SHP77 (cell line): ENCODE measurements at regions not wholly inside any gene's neighbourhood (a gene's known extent, or its start where the extent isn't known, plus 50 kb on each side); places are given as distances from the start of the nearest gene placed in this dataset.
"Not testable (repeated sequence)": the region's sequence is repeated elsewhere in the genome, so short reads cannot be mapped to it uniquely, and the experiment has no call there.

Experiments used
- DNase-seq, 2 experiments: peaks; one replicate each; lab custom pipeline; 2025; lab: John Stamatoyannopoulos, UW

- no peak for DNase-seq
Measured at GRCh38 chr16:75924397-75924796, 198.1 kb upstream of the CPHXL start.

- DNase-seq = no peak
Measured at GRCh38 chr16:75927810-75928209, 201.5 kb upstream of the CPHXL start.

- DNase-seq = no peak
Measured at GRCh38 chr16:75928295-75928694, 202.0 kb upstream of the CPHXL start.

- no peak for DNase-seq
Measured at GRCh38 chr16:75929046-75929445, 202.8 kb upstream of the CPHXL start.

GRCh38 chr16:75931043-75931442, 204.8 kb upstream of the CPHXL start:
- DNase-seq = no peak

- no peak for DNase-seq
Measured at GRCh38 chr16:75931970-75932369, 205.7 kb upstream of the CPHXL start.

- no peak for DNase-seq
Measured at GRCh38 chr16:75938818-75939217, 212.5 kb upstream of the CPHXL start.

- no peak for DNase-seq
Measured at GRCh38 chr16:75942351-75942750, 216.1 kb upstream of the CPHXL start.

GRCh38 chr16:75942936-75943335, 216.6 kb upstream of the CPHXL start:
- DNase-seq = no peak

GRCh38 chr16:75943705-75944514, 217.6 kb upstream of the CPHXL start:
- no peak for DNase-seq

GRCh38 chr16:75945916-75946457, 219.7 kb upstream of the CPHXL start:
- DNase-seq = no peak

GRCh38 chr16:75947626-75948239, 221.4 kb upstream of the CPHXL start:
- DNase-seq = no peak

GRCh38 chr16:75948441-75948840, 222.2 kb upstream of the CPHXL start:
- no peak for DNase-seq

GRCh38 chr16:75948886-75949285, 222.6 kb upstream of the CPHXL start:
- DNase-seq = no peak

- no peak for DNase-seq
Measured at GRCh38 chr16:75952124-75952523, 225.8 kb upstream of the CPHXL start.

- DNase-seq = no peak
Measured at GRCh38 chr16:75957870-75958269, 231.6 kb upstream of the CPHXL start.

- no peak for DNase-seq
Measured at GRCh38 chr16:75965504-75966374, 239.4 kb upstream of the CPHXL start.

GRCh38 chr16:75969120-75969519, 242.8 kb upstream of the CPHXL start:
- DNase-seq = not testable (repeated sequence)

GRCh38 chr16:75971334-75971733, 245.0 kb upstream of the CPHXL start:
- DNase-seq = no peak

- DNase-seq = no peak
Measured at GRCh38 chr16:75983296-75983695, 257.0 kb upstream of the CPHXL start.

GRCh38 chr16:75983741-75984381, 257.6 kb upstream of the CPHXL start:
- DNase-seq = no peak

- DNase-seq = no peak
Measured at GRCh38 chr16:75987323-75987722, 261.0 kb upstream of the CPHXL start.
